Gastrocnemius medialis (tissue), 4 donors: ENCODE measurements at regions not wholly inside any gene's neighbourhood (a gene's known extent, or its start where the extent isn't known, plus 50 kb on each side); places are given as distances from the start of the nearest gene placed in this dataset.
A peak's percentile ranks its signal among the peaks of the same experiment; 100 is the strongest.

Experiments
- ATAC-seq, 2 donors: fragments of 150-250 bp; one replicate each; pipeline ENCODE4 v1.9.1; 2016
- DNase-seq, 2 donors: peaks; one replicate each; pipeline ENCODE4 v3.0.0-alpha.2; 2019
- H3K27ac ChIP-seq, 4 donors: fragments of 200-600 bp; sonication (generic); 1 replicate in 1 of 4; 2 replicates in 3 of 4; pipeline ENCODE4 v1.5.1; 2016 to 2018; ENCODE audit warnings: mild to moderate bottlenecking in 2 of 4, moderate library complexity in 1 of 4
- H3K27me3 ChIP-seq, 3 donors: fragments of 200-600 bp; sonication (generic) in 2 of 3; 1 replicate in 1 of 3; 2 replicates in 2 of 3; pipeline versions ENCODE4 v1.5.1 to v1.6.0; 2016 to 2019; ENCODE audit warnings: mild to moderate bottlenecking in 1 of 3, moderate library complexity in 1 of 3
- H3K36me3 ChIP-seq, 2 donors: fragments of 200-600 bp; sonication (generic) in 1 of 2; one replicate each; pipeline ENCODE4 v1.5.1; 2017 to 2018
- H3K4me1 ChIP-seq, 2 donors: fragments of 200-600 bp; sonication (generic) in 1 of 2; one replicate each; pipeline ENCODE4 v1.5.1; 2016 to 2017; ENCODE audit warnings: mild to moderate bottlenecking in 2 of 2
- H3K4me3 ChIP-seq, 4 donors: fragments of 200-600 bp; sonication (generic) in 3 of 4; 1 replicate in 1 of 4; 2 replicates in 3 of 4; pipeline ENCODE4 v1.5.1; 2016 to 2019; ENCODE audit warnings: mild to moderate bottlenecking in 2 of 4
- H3K9me3 ChIP-seq, 3 donors: fragments of 200-600 bp; sonication (generic) in 2 of 3; 1 replicate in 1 of 3; 2 replicates in 2 of 3; pipeline ENCODE4 v1.5.1; 2016 to 2019
- CTCF ChIP-seq, 5 experiments: fragments of 450-650 bp in 3 of 5; fragments of 200-600 bp in 2 of 5; sonication (generic) in 2 of 5; IDR thresholded peaks in 4 of 5; conservative IDR thresholded peaks in 1 of 5; 1 replicate in 4 of 5; 2 replicates in 1 of 5; pipeline ENCODE4 v1.5.1; 2016 to 2019; ENCODE audit warnings: antibody characterized with exemption in 5 of 5, mild to moderate bottlenecking in 3 of 5, moderate library complexity in 3 of 5
- POLR2A ChIP-seq, 2 donors: fragments of 450-650 bp; IDR thresholded peaks; one replicate each; pipeline ENCODE4 v1.6.1; 2017; ENCODE audit warnings: antibody characterized with exemption in 2 of 2, mild to moderate bottlenecking in 2 of 2, moderate library complexity in 2 of 2
- in situ Hi-C, 4 donors: fragments of 200-750 bp; cut with MboI; loops; one replicate each; pipeline versions ENCODE4 v1.15.0 to v1.8.0; 2017; ENCODE audit warnings: low sequenced_read_pairs in 4 of 4
- intact Hi-C: fragments of 100-400 bp; cut with DNase I; formaldehyde crosslinking; loops from one replicate; pipeline ENCODE4 v1.15.1; 2023; ENCODE audit warnings: low total_unique reads

- Histone ChIP-seq H3K9me3 (no peaks in the 10 kb centered on the region), H3K4me3 (no peak overlapping the region), H3K36me3 (no peaks in the 10 kb centered on the region), H3K4me1 (no peaks in the 10 kb centered on the region), H3K27me3 (no peaks in the 10 kb centered on the region), H3K27ac (no peak overlapping the region)
- ATAC-seq (no peak), DNase-seq (no peak)
- TF ChIP-seq POLR2A (IDR thresholded peaks at IDR 0.05) (no peak), CTCF (IDR thresholded peaks at IDR 0.05 in 4 of 5, conservative IDR thresholded peaks at IDR 0.05 in 1 of 5) (no peak)
- intact Hi-C loops, result no loop called here
- in situ Hi-C loops, result no loop called here
Observed at GRCh38 chr5:118556792-118557191, 431.6 kb downstream of the DTWD2 start.

DNA sequence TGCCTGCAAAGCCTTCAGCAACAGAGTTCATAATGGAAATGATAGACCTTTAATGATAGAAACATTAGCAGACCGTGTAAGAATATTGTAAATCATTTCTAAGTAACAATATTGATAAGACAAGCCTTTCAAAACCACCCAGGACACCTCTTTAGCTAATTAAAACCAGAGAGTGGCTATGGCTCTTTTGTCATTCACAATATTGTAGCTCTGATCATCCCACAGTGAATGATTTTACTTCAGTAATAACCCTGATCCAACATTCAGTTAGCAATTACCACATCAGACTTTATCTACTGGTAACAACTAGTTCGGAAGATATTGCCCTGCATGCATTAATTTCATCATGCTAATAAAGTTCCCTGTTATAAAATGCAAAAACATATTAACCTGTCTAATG lies 432.6 kb downstream of the DTWD2 start:
- Histone ChIP-seq H3K27ac (no peak overlapping the region), H3K4me3 (no peak overlapping the region), H3K36me3 (no peaks in the 10 kb centered on the region), H3K27me3 (no peaks in the 10 kb centered on the region), H3K4me1 (no peaks in the 10 kb centered on the region), H3K9me3 (no peaks in the 10 kb centered on the region)
- DNase-seq (no peak), ATAC-seq (no peak)
- in situ Hi-C loops (no loop called here), intact Hi-C loops (no loop called here)
- TF ChIP-seq POLR2A (IDR thresholded peaks at IDR 0.05) (no peak), CTCF (IDR thresholded peaks at IDR 0.05 in 4 of 5, conservative IDR thresholded peaks at IDR 0.05 in 1 of 5) (no peak)

- intact Hi-C loops (no loop called here), in situ Hi-C loops (no loop called here)
- no peak overlapping the region for H3K27ac ChIP-seq
Observed at GRCh38 chr5:118554981-118555380, 433.4 kb downstream of the DTWD2 start.

DNA sequence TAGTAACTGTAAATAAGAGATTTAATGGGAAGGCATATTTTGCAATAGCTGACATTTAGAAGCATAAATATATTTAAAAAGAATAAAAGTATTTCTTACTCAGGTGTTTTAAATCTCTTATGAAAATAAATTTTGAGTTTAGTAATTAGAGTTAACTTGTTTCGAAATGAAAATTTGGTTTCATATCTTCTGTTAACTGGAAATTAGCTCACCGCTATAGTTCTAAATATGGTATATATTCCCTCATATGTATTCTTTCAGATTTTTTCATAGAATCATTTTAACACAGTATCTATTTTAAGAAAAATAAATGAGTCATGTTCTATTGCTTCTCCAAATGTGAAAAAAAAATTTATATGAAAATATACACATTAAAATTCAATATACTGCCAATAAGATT lies 434.1 kb downstream of the DTWD2 start:
- DNase-seq (no peak), ATAC-seq (no peak)
- H3K27ac ChIP-seq, result no peak overlapping the region
- H3K27me3 ChIP-seq, result no peaks in the 10 kb centered on the region
- H3K36me3 ChIP-seq, result no peaks in the 10 kb centered on the region
- in situ Hi-C loops, result no loop called here
- intact Hi-C loops, result no loop called here
- H3K9me3 ChIP-seq, result no peaks in the 10 kb centered on the region
- H3K4me1 ChIP-seq, result no peaks in the 10 kb centered on the region
- no peak overlapping the region for H3K4me3 ChIP-seq
- TF ChIP-seq CTCF (IDR thresholded peaks at IDR 0.05 in 4 of 5, conservative IDR thresholded peaks at IDR 0.05 in 1 of 5) (no peak), POLR2A (IDR thresholded peaks at IDR 0.05) (no peak)

More at GRCh38 chr5:118554981-118555380, 433.4 kb downstream of the DTWD2 start:
- H3K9me3 ChIP-seq, result no peaks in the 10 kb centered on the region
- TF ChIP-seq CTCF (IDR thresholded peaks at IDR 0.05 in 4 of 5, conservative IDR thresholded peaks at IDR 0.05 in 1 of 5) (no peak), POLR2A (IDR thresholded peaks at IDR 0.05) (no peak)
- no peaks in the 10 kb centered on the region for H3K27me3 ChIP-seq
- no peaks in the 10 kb centered on the region for H3K36me3 ChIP-seq
- DNase-seq, result no peak
- no peak for ATAC-seq
- no peak overlapping the region for H3K4me3 ChIP-seq
- H3K4me1 ChIP-seq, result no peaks in the 10 kb centered on the region

- H3K27ac ChIP-seq, result no peak overlapping the region
- in situ Hi-C loops, result no loop called here
Observed at GRCh38 chr5:118553662-118554061, 434.7 kb downstream of the DTWD2 start.

More at GRCh38 chr5:118553662-118554061, 434.7 kb downstream of the DTWD2 start:
- H3K27me3 ChIP-seq, result no peaks in the 10 kb centered on the region
- ATAC-seq, result peak; percentile 33 to 77
- no peaks in the 10 kb centered on the region for H3K9me3 ChIP-seq
- TF ChIP-seq CTCF (IDR thresholded peaks at IDR 0.05 in 4 of 5, conservative IDR thresholded peaks at IDR 0.05 in 1 of 5) (no peak), POLR2A (IDR thresholded peaks at IDR 0.05) (no peak)
- intact Hi-C loops, result no loop called here
- H3K36me3 ChIP-seq, result no peaks in the 10 kb centered on the region
- H3K4me3 ChIP-seq, result no peak overlapping the region
- peak; percentile 8 to 69 for DNase-seq
- no peaks in the 10 kb centered on the region for H3K4me1 ChIP-seq
